Hepatocyte (in vitro differentiated cells): ENCODE measurements at regions not wholly inside any gene's neighbourhood (a gene's known extent, or its start where the extent isn't known, plus 50 kb on each side); places are given as distances from the start of the nearest gene placed in this dataset.

Experiments
- DNase-seq: peaks from one replicate; pipeline ENCODE4 v3.0.0-alpha.2; 2016; ENCODE audit warnings: low spot score
- H2AFZ ChIP-seq: fragments of 200-600 bp; sonication (generic); 2 replicates; pipeline ENCODE4 v1.6.0; 2016; ENCODE audit warnings: antibody characterized with exemption, mild to moderate bottlenecking
- H3K27ac ChIP-seq: fragments of 200-600 bp; sonication (generic); 2 replicates; pipeline ENCODE4 v1.5.1; 2016; ENCODE audit warnings: mild to moderate bottlenecking
- H3K27me3 ChIP-seq: fragments of 200-600 bp; sonication (generic); 2 replicates; pipeline ENCODE4 v1.6.1; 2016
- H3K36me3 ChIP-seq: fragments of 200-600 bp; sonication (generic); replicated peaks from 2 replicates; pipeline ENCODE4 v1.5.1; 2016; ENCODE audit warnings: low read depth; ENCODE audit not compliant: insufficient read depth
- H3K4me1 ChIP-seq: fragments of 200-600 bp; sonication (generic); 2 replicates; pipeline ENCODE4 v1.5.1; 2016; ENCODE audit warnings: mild to moderate bottlenecking, moderate library complexity; ENCODE audit not compliant: insufficient read depth
- H3K4me2 ChIP-seq: fragments of 200-600 bp; sonication (generic); 2 replicates; pipeline ENCODE4 v1.6.0; 2016
- H3K4me3 ChIP-seq: fragments of 200-600 bp; sonication (generic); 2 replicates; pipeline ENCODE4 v1.5.1; 2016; ENCODE audit warnings: mild to moderate bottlenecking
- H3K79me2 ChIP-seq: fragments of 200-600 bp; sonication (generic); 2 replicates; pipeline ENCODE4 v1.6.0; 2017; ENCODE audit warnings: mild to moderate bottlenecking
- H3K9me2 ChIP-seq: fragments of 200-600 bp; sonication (generic); replicated peaks from 2 replicates; pipeline ENCODE4 v1.6.0; 2017; ENCODE audit warnings: mild to moderate bottlenecking; ENCODE audit not compliant: insufficient read depth
- H3K9me3 ChIP-seq: fragments of 200-600 bp; sonication (generic); 2 replicates; pipeline ENCODE4 v1.5.1; 2016; ENCODE audit warnings: low read depth, mild to moderate bottlenecking
- H4K20me1 ChIP-seq: fragments of 200-600 bp; sonication (generic); 2 replicates; pipeline ENCODE4 v1.6.0; 2016; ENCODE audit warnings: mild to moderate bottlenecking; ENCODE audit not compliant: insufficient read depth, poor library complexity, severe bottlenecking
- EZH2 ChIP-seq: fragments of 200-600 bp; sonication (generic); IDR thresholded peaks from 2 replicates; pipeline ENCODE4 v1.6.1; 2016; ENCODE audit warnings: antibody characterized with exemption, mild to moderate bottlenecking, borderline replicate concordance
- EZH2phosphoT487 ChIP-seq: fragments of 200-600 bp; sonication (generic); IDR thresholded peaks from one replicate; pipeline ENCODE4 v1.6.1; 2018; ENCODE audit warnings: antibody characterized with exemption, mild to moderate bottlenecking, low read depth, moderate library complexity; ENCODE audit not compliant: unreplicated experiment, severe bottlenecking
- WGBS: methylation state at CpG from one replicate; pipeline ENCODE4 v1.1.6; 2016; ENCODE audit warnings: low lambda C conversion rate; ENCODE audit errors: missing lambda C conversion rate; 5-methylcytosine and 5-hydroxymethylcytosine counted together
- TF ChIP-seq, protein P1 (sequence below): fragments of 200-600 bp; sonication (generic); IDR thresholded peaks from 2 replicates; pipeline ENCODE4 v1.5.1; 2016; ENCODE audit warnings: antibody characterized with exemption, mild to moderate bottlenecking; ENCODE audit not compliant: poor library complexity

DNA sequence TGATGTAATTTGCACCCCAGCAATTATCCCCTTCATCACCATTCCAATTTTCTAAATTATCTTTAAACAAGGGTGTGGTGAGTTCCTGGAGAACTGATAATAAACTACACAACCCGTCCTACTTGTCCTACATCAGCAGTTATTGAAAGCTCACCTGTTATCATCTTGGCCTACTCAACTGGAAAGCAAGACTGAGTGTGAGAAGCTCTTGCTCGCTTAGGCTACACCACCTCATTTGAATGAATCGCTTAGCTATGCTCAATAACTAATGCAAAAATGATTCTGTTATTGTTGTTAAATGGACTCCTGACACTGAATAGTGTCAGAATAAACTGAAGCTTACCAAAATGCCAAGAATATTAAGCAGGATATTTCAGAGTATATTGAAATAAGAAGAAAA lies 115.4 kb upstream of the BTG1 start:
- Histone ChIP-seq H3K9me3 (no peaks in the 10 kb centered on the region), H3K4me1 (no peaks in the 10 kb centered on the region), H4K20me1 (no peaks in the 10 kb centered on the region), H2AFZ (no peak overlapping the region), H3K4me3 (no peak overlapping the region), H3K27ac (no peak overlapping the region), H3K27me3 (no peaks in the 10 kb centered on the region), H3K9me2 (no peaks in the 10 kb centered on the region), H3K4me2 (no peak overlapping the region), H3K36me3 (no peaks in the 10 kb centered on the region), H3K79me2 (no peaks in the 10 kb centered on the region)
- no peak for DNase-seq
- TF ChIP-seq, protein P1, sequence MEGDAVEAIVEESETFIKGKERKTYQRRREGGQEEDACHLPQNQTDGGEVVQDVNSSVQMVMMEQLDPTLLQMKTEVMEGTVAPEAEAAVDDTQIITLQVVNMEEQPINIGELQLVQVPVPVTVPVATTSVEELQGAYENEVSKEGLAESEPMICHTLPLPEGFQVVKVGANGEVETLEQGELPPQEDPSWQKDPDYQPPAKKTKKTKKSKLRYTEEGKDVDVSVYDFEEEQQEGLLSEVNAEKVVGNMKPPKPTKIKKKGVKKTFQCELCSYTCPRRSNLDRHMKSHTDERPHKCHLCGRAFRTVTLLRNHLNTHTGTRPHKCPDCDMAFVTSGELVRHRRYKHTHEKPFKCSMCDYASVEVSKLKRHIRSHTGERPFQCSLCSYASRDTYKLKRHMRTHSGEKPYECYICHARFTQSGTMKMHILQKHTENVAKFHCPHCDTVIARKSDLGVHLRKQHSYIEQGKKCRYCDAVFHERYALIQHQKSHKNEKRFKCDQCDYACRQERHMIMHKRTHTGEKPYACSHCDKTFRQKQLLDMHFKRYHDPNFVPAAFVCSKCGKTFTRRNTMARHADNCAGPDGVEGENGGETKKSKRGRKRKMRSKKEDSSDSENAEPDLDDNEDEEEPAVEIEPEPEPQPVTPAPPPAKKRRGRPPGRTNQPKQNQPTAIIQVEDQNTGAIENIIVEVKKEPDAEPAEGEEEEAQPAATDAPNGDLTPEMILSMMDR = no peak
- no peak for TF ChIP-seq EZH2
- no peak for TF ChIP-seq EZH2phosphoT487
- WGBS = 88% methylated on average over 3 of the region's 3 CpGs

DNA sequence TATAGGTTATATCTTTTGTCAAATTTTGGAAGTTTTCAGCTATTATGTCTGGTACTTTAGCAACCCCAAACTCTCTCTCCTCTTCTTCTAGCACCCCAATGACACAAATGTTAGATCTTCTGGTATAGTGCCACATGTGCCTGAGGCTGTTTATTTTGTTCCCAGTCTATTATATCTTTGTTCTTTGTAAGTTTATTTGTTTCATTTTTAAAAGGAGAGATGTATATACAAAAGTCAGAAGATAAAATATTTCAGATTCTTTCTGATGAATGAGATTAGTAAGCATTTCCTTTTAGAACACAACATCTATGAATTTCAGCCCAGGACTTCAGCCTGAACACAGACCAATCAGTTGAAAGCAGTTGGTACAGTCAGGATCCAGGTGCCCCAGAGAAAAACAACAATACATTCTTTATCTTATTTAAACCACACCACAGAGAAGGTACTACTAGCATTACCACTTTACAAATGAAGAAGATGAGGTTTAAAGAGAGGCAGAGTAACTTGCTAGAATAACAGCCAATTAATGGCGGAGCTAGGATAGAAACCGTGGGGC lies 114.1 kb upstream of the BTG1 start:
- H3K4me2 ChIP-seq = no peak overlapping the region
- no peaks in the 10 kb centered on the region for H3K4me1 ChIP-seq
- no peaks in the 10 kb centered on the region for H3K79me2 ChIP-seq
- no peaks in the 10 kb centered on the region for H3K9me3 ChIP-seq
- H3K9me2 ChIP-seq = no peaks in the 10 kb centered on the region
- WGBS = 100% methylated on average over 2 of the region's 2 CpGs
- no peak for TF ChIP-seq EZH2
- TF ChIP-seq, protein P1 = no peak
- TF ChIP-seq EZH2phosphoT487 = no peak
- DNase-seq = no peak
- no peak overlapping the region for H3K27ac ChIP-seq
- no peak overlapping the region for H2AFZ ChIP-seq
- no peaks in the 10 kb centered on the region for H3K27me3 ChIP-seq
- H4K20me1 ChIP-seq = no peaks in the 10 kb centered on the region
- H3K36me3 ChIP-seq = no peaks in the 10 kb centered on the region
- no peak overlapping the region for H3K4me3 ChIP-seq

DNA sequence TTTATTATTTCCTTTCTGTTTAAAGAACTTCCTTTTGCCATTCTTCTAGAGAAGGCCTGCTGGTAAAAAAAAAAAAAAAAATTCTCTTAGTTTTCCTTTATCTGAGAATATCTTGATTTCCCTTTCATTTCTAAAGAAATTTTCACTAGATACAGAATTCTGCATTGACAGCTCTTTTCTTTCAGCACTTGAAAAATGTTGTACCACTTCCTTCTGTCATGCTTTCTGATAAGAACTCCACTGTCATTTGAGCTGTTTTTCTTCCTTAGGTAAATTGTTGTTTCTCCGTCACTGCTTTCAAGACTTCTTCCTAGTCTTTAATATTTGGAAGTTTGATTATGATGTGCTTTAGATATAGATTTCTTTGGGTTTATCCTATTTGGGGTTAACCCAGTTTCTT lies 113.6 kb upstream of the BTG1 start:
- no peaks in the 10 kb centered on the region for H3K4me1 ChIP-seq
- DNase-seq = no peak
- H2AFZ ChIP-seq = no peak overlapping the region
- H3K36me3 ChIP-seq = no peaks in the 10 kb centered on the region
- no peak for TF ChIP-seq EZH2
- TF ChIP-seq EZH2phosphoT487 = no peak
- TF ChIP-seq, protein P1 = no peak
- no peaks in the 10 kb centered on the region for H3K27me3 ChIP-seq
- no peak overlapping the region for H3K4me3 ChIP-seq
- no peak overlapping the region for H3K4me2 ChIP-seq
- 84% methylated on average over 1 of the region's 1 CpG for WGBS
- H3K79me2 ChIP-seq = no peaks in the 10 kb centered on the region
- H3K9me2 ChIP-seq = no peaks in the 10 kb centered on the region
- H3K27ac ChIP-seq = no peak overlapping the region
- H3K9me3 ChIP-seq = no peaks in the 10 kb centered on the region
- H4K20me1 ChIP-seq = no peaks in the 10 kb centered on the region

DNA sequence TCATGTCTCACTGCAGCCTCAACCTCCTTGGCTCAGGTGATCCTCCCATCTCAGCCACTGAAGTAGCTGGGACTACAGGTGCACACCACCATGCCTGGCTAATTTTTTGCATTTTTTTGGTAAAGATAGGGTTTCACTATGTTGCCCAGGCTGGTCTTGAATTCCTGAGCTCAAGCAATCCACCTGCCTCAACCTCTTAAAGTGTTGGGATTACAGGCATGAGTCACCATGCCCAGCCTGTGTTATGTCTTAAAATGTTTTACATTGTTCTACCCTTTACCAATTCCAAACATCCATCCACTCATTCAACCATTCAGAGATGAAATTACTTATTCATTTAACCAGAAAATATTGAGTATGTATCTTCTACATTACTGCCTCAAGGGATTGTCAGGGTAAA lies 111.6 kb upstream of the BTG1 start:
- no peak for TF ChIP-seq EZH2
- TF ChIP-seq EZH2phosphoT487 = no peak
- TF ChIP-seq, protein P1 = no peak
- H3K4me1 ChIP-seq = no peaks in the 10 kb centered on the region
- DNase-seq = no peak

More for the DNA sequence above, 111.6 kb upstream of the BTG1 start:
- H3K79me2 ChIP-seq = no peaks in the 10 kb centered on the region
- no peaks in the 10 kb centered on the region for H3K9me2 ChIP-seq
- H4K20me1 ChIP-seq = no peaks in the 10 kb centered on the region
- no peaks in the 10 kb centered on the region for H3K27me3 ChIP-seq
- H3K36me3 ChIP-seq = no peaks in the 10 kb centered on the region
- H3K4me2 ChIP-seq = no peak overlapping the region
- no peak overlapping the region for H2AFZ ChIP-seq
- H3K4me3 ChIP-seq = no peak overlapping the region
- H3K9me3 ChIP-seq = no peaks in the 10 kb centered on the region
- no peak overlapping the region for H3K27ac ChIP-seq
